SK-N-MC (cell line): ENCODE measurements at regions not wholly inside any gene's neighbourhood (a gene's known extent, or its start where the extent isn't known, plus 50 kb on each side); places are given as distances from the start of the nearest gene placed in this dataset.

Experiments used
- DNase-seq: peaks from one replicate; pipeline ENCODE4 v3.0.0-alpha.2; 2011; ENCODE audit warnings: low read depth, low spot score
- H3K27ac ChIP-seq: fragments of 200-600 bp; sonication (generic); 2 replicates; pipeline ENCODE4 v1.5.1; 2016; ENCODE audit warnings: mixed run types
- H3K36me3 ChIP-seq: fragments of 200-600 bp; sonication (generic); 2 replicates; pipeline ENCODE4 v1.6.1; 2017; ENCODE audit warnings: antibody characterized with exemption, low read length, mixed read lengths; ENCODE audit not compliant: insufficient read depth
- H3K4me3 ChIP-seq: fragments of 200-600 bp; sonication (generic); 2 replicates; pipeline ENCODE4 v1.5.1; 2016
- H3K9ac ChIP-seq: fragments of 200-600 bp; sonication (generic); 2 replicates; pipeline ENCODE4 v1.8.0; 2017; ENCODE audit warnings: mixed run types, mixed read lengths; ENCODE audit not compliant: insufficient read length
- H3K9me3 ChIP-seq: fragments of 200-600 bp; sonication (generic); 2 replicates; pipeline ENCODE4 v1.6.1; 2017; ENCODE audit warnings: low read depth, mild to moderate bottlenecking, antibody characterized with exemption, low read length, moderate library complexity, mixed read lengths
- EZH2 ChIP-seq: fragments of 200-600 bp; sonication (generic); IDR thresholded peaks from one replicate; pipeline ENCODE4 v1.6.1; 2017; ENCODE audit warnings: antibody characterized with exemption
- FOXP2 ChIP-seq: optimal IDR thresholded peaks from 2 replicates; pipeline ENCODE3; 2011; ENCODE audit warnings: mild to moderate bottlenecking, moderate library complexity; ENCODE audit not compliant: insufficient read depth; ENCODE audit errors: extremely low read length, control extremely low read depth
- POLR2AphosphoS5 ChIP-seq: IDR thresholded peaks from 2 replicates; pipeline ENCODE4 v1.6.1; 2012; ENCODE audit warnings: mild to moderate bottlenecking, low read depth, low read length, borderline replicate concordance

GRCh38 chr1:173424782-173425407 is 52.2 kb upstream of the PRDX6 start:
- Histone ChIP-seq H3K27ac (no peak overlapping the region), H3K4me3 (no peak overlapping the region), H3K9me3 (no peaks in the 10 kb centered on the region), H3K36me3 (no peaks in the 10 kb centered on the region), H3K9ac (no peak overlapping the region)
- no peak for DNase-seq
- TF ChIP-seq FOXP2 (no peak), EZH2 (no peak), POLR2AphosphoS5 (no peak)

- no peak overlapping the region for H3K4me3 ChIP-seq
- no peaks in the 10 kb centered on the region for H3K9me3 ChIP-seq
- no peak overlapping the region for H3K27ac ChIP-seq
- H3K9ac ChIP-seq, result no peak overlapping the region
- DNase-seq, result no peak
- TF ChIP-seq POLR2AphosphoS5, result no peak
- no peak for TF ChIP-seq FOXP2
- no peaks in the 10 kb centered on the region for H3K36me3 ChIP-seq
Observed at GRCh38 chr1:173426057-173426456, 51.1 kb upstream of the PRDX6 start.

- Histone ChIP-seq H3K36me3 (no peaks in the 10 kb centered on the region), H3K9ac (no peak overlapping the region), H3K9me3 (no peaks in the 10 kb centered on the region), H3K27ac (no peak overlapping the region), H3K4me3 (no peak overlapping the region)
- DNase-seq, result no peak
- TF ChIP-seq POLR2AphosphoS5 (no peak), EZH2 (no peak), FOXP2 (no peak)
Observed at GRCh38 chr1:173427146-173428054, 49.7 kb upstream of the PRDX6 start.
